ENCODE measurements at regions not wholly inside any gene's neighbourhood (a gene's known extent, or its start where the extent isn't known, plus 50 kb on each side); places are given as distances from the start of the nearest gene placed in this dataset.

GRCh38 chr4:152169683-152170082 is 366.2 kb downstream of the FBXW7 start:
- no peak for TF ChIP-seq CTCF (IDR thresholded peaks at IDR 0.05; ENCODE audit: insufficient read depth, low read length, poor library complexity, severe bottlenecking)
- Histone ChIP-seq H3K27me3 (ENCODE audit: control insufficient read depth, insufficient read depth, low read length) (peaks cover 10% of the 10 kb centered on the region), H3K36me3 (ENCODE audit: control insufficient read depth, insufficient read depth, low read length) (no peaks in the 10 kb centered on the region), H3K4me3 (ENCODE audit: low read depth, low read length) (no peak overlapping the region)
- no peak for DNase-seq (ENCODE audit: low read depth)

- DNase-seq (ENCODE audit: low read depth) = no peak
- H3K27me3 ChIP-seq (ENCODE audit: control insufficient read depth, insufficient read depth, low read length) = peaks cover 12% of the 10 kb centered on the region
- no peak for TF ChIP-seq CTCF (IDR thresholded peaks at IDR 0.05; ENCODE audit: insufficient read depth, low read length, poor library complexity, severe bottlenecking)
- H3K4me3 ChIP-seq (ENCODE audit: low read depth, low read length) = no peak overlapping the region
- H3K36me3 ChIP-seq (ENCODE audit: control insufficient read depth, insufficient read depth, low read length) = no peaks in the 10 kb centered on the region
These were observed 366.8 kb downstream of the FBXW7 start for GRCh38 chr4:152168987-152169616.

- H3K36me3 ChIP-seq (ENCODE audit: control insufficient read depth, insufficient read depth, low read length) = no peaks in the 10 kb centered on the region
- TF ChIP-seq CTCF (IDR thresholded peaks at IDR 0.05; ENCODE audit: insufficient read depth, low read length, poor library complexity, severe bottlenecking) = no peak
- peaks cover 14% of the 10 kb centered on the region for H3K27me3 ChIP-seq (ENCODE audit: control insufficient read depth, insufficient read depth, low read length)
- DNase-seq (ENCODE audit: low read depth) = no peak
- no peak overlapping the region for H3K4me3 ChIP-seq (ENCODE audit: low read depth, low read length)
These were observed 369.3 kb downstream of the FBXW7 start for GRCh38 chr4:152166567-152166966.

GRCh38 chr4:152165846-152166245 is 370.0 kb downstream of the FBXW7 start:
- DNase-seq (ENCODE audit: low read depth) = no peak

GRCh38 chr4:152165146-152165545 is 370.7 kb downstream of the FBXW7 start:
- Histone ChIP-seq H3K36me3 (ENCODE audit: control insufficient read depth, insufficient read depth, low read length) (no peaks in the 10 kb centered on the region), H3K27me3 (ENCODE audit: control insufficient read depth, insufficient read depth, low read length) (peaks cover 14% of the 10 kb centered on the region), H3K4me3 (ENCODE audit: low read depth, low read length) (no peak overlapping the region)
- TF ChIP-seq CTCF (IDR thresholded peaks at IDR 0.05; ENCODE audit: insufficient read depth, low read length, poor library complexity, severe bottlenecking) = no peak
- DNase-seq (ENCODE audit: low read depth) = peak; percentile 25

More at GRCh38 chr4:152165846-152166245, 370.0 kb downstream of the FBXW7 start:
- no peaks in the 10 kb centered on the region for H3K36me3 ChIP-seq (ENCODE audit: control insufficient read depth, insufficient read depth, low read length)
- H3K27me3 ChIP-seq (ENCODE audit: control insufficient read depth, insufficient read depth, low read length) = peaks cover 14% of the 10 kb centered on the region
- no peak for TF ChIP-seq CTCF (IDR thresholded peaks at IDR 0.05; ENCODE audit: insufficient read depth, low read length, poor library complexity, severe bottlenecking)
- H3K4me3 ChIP-seq (ENCODE audit: low read depth, low read length) = no peak overlapping the region

GRCh38 chr4:152164561-152164960 is 371.3 kb downstream of the FBXW7 start:
- no peak for DNase-seq (ENCODE audit: low read depth)
- H3K36me3 ChIP-seq (ENCODE audit: control insufficient read depth, insufficient read depth, low read length) = no peaks in the 10 kb centered on the region
- no peak overlapping the region for H3K4me3 ChIP-seq (ENCODE audit: low read depth, low read length)
- H3K27me3 ChIP-seq (ENCODE audit: control insufficient read depth, insufficient read depth, low read length) = peaks cover 12% of the 10 kb centered on the region
- no peak for TF ChIP-seq CTCF (IDR thresholded peaks at IDR 0.05; ENCODE audit: insufficient read depth, low read length, poor library complexity, severe bottlenecking)
